ENCODE measurements at regions not wholly inside any gene's neighbourhood (a gene's known extent, or its start where the extent isn't known, plus 50 kb on each side); places are given as distances from the start of the nearest gene placed in this dataset.

DNA sequence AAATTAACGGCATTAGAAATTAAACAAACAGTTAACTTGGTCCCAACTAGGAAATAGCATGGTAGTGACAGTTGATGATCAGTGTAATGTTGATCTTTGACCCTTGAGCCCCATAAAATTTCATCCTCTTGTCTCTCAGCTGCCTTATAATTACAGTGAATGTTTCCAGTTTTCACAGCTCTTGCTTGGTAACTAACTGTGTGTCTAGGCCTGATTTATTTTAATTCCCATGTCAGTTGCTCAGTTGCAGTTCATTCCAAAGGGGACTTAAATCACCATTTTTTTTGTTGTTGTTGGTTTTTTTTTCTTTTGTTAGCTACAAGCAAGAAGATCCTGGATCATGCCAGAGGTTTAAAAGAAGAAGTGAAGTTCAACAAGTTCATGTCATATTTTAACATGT, 1883.7 kb upstream of the FLRT2 start:
- Histone ChIP-seq H3K27ac (ENCODE audit: low read depth in 2 of 2, low read length in 2 of 2) (no peak overlapping the region), H3K4me3 (ENCODE audit: low read length in 3 of 3) (no peak overlapping the region), H3K4me1 (ENCODE audit: control insufficient read depth in 2 of 3, insufficient read depth in 2 of 3, low read depth in 1 of 3, low read length in 3 of 3) (no peaks in the 10 kb centered on the region), H3K27me3 (ENCODE audit: control insufficient read depth, insufficient read depth, low read length) (no peaks in the 10 kb centered on the region), H3K9ac (ENCODE audit: low read length in 3 of 3) (no peak overlapping the region), H3K36me3 (ENCODE audit: control insufficient read depth in 2 of 3, insufficient read depth in 3 of 3, low read length in 3 of 3) (no peaks in the 10 kb centered on the region), H3K9me3 (ENCODE audit: control insufficient read depth in 2 of 3, insufficient read depth in 1 of 3, low read length in 3 of 3) (no peaks in the 10 kb centered on the region)
- intact Hi-C loops (cut with DNase I), result no loop called here
- no peak for FAIRE-seq
- TF ChIP-seq, protein P1, sequence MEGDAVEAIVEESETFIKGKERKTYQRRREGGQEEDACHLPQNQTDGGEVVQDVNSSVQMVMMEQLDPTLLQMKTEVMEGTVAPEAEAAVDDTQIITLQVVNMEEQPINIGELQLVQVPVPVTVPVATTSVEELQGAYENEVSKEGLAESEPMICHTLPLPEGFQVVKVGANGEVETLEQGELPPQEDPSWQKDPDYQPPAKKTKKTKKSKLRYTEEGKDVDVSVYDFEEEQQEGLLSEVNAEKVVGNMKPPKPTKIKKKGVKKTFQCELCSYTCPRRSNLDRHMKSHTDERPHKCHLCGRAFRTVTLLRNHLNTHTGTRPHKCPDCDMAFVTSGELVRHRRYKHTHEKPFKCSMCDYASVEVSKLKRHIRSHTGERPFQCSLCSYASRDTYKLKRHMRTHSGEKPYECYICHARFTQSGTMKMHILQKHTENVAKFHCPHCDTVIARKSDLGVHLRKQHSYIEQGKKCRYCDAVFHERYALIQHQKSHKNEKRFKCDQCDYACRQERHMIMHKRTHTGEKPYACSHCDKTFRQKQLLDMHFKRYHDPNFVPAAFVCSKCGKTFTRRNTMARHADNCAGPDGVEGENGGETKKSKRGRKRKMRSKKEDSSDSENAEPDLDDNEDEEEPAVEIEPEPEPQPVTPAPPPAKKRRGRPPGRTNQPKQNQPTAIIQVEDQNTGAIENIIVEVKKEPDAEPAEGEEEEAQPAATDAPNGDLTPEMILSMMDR (IDR thresholded peaks at IDR 0.05; ENCODE audit: borderline replicate concordance, extremely low read depth, insufficient read depth), result no peak
- DNase-seq, result peak in 2 of 5 donors; percentile 53 to 59

DNA sequence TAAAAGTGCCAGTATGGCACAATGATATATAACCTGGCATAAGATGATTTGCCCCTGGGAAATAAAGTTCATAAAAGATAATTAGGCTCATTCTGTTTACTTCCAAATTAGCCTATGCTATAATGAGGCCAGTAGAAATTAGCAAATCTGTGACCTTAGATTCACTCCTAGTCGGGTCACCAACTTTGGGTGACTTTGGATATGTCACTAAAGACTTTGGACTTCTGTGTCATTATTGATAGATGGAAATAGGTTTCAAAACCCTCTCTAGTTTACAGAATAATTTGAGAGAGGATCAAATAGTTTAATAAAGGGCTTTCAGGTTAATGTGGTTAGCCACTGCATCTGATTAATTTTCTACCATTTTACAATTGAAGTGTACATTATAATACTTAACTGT, 1869.3 kb upstream of the FLRT2 start:
- intact Hi-C loops (cut with DNase I), result no loop called here
- Histone ChIP-seq H3K9ac (ENCODE audit: low read length in 3 of 3) (no peak overlapping the region), H3K9me3 (ENCODE audit: control insufficient read depth in 2 of 3, insufficient read depth in 1 of 3, low read length in 3 of 3) (no peaks in the 10 kb centered on the region), H3K27me3 (ENCODE audit: control insufficient read depth, insufficient read depth, low read length) (no peaks in the 10 kb centered on the region), H3K4me1 (ENCODE audit: control insufficient read depth in 2 of 3, insufficient read depth in 2 of 3, low read depth in 1 of 3, low read length in 3 of 3) (no peaks in the 10 kb centered on the region), H3K27ac (ENCODE audit: low read depth in 2 of 2, low read length in 2 of 2) (no peak overlapping the region), H3K4me3 (ENCODE audit: low read length in 3 of 3) (no peak overlapping the region), H3K36me3 (ENCODE audit: control insufficient read depth in 2 of 3, insufficient read depth in 3 of 3, low read length in 3 of 3) (no peaks in the 10 kb centered on the region)
- TF ChIP-seq, protein P1 (IDR thresholded peaks at IDR 0.05; ENCODE audit: borderline replicate concordance, extremely low read depth, insufficient read depth), result no peak
- DNase-seq (no peak), FAIRE-seq (no peak)

DNA sequence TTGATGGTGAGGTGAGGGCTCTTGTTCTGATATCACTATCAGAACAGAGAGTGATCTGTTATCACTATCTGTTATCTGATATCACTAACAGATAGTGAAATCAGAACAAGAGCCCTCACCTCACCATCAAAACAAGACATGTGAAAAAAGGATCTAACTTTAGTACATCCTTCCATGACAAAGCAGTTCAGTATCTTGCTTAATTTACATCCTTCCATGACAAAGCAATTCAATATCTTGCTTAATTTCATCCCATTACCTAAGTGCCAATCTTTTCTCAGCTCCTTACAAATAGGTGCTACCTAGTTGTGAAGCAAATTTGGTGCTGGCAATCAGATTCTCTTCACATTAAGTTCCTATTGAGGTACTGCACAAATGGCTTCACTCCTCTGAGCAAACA, 1865.6 kb upstream of the FLRT2 start:
- Histone ChIP-seq H3K27ac (ENCODE audit: low read depth in 2 of 2, low read length in 2 of 2) (no peak overlapping the region), H3K4me1 (ENCODE audit: control insufficient read depth in 2 of 3, insufficient read depth in 2 of 3, low read depth in 1 of 3, low read length in 3 of 3) (no peaks in the 10 kb centered on the region), H3K9ac (ENCODE audit: low read length in 3 of 3) (no peak overlapping the region), H3K36me3 (ENCODE audit: control insufficient read depth in 2 of 3, insufficient read depth in 3 of 3, low read length in 3 of 3) (no peaks in the 10 kb centered on the region), H3K9me3 (ENCODE audit: control insufficient read depth in 2 of 3, insufficient read depth in 1 of 3, low read length in 3 of 3) (no peaks in the 10 kb centered on the region), H3K27me3 (ENCODE audit: control insufficient read depth, insufficient read depth, low read length) (no peaks in the 10 kb centered on the region), H3K4me3 (ENCODE audit: low read length in 3 of 3) (no peak overlapping the region)
- DNase-seq (no peak), FAIRE-seq (no peak)
- TF ChIP-seq, protein P1 (IDR thresholded peaks at IDR 0.05; ENCODE audit: borderline replicate concordance, extremely low read depth, insufficient read depth), result no peak
- intact Hi-C loops (cut with DNase I), result no loop called here

DNA sequence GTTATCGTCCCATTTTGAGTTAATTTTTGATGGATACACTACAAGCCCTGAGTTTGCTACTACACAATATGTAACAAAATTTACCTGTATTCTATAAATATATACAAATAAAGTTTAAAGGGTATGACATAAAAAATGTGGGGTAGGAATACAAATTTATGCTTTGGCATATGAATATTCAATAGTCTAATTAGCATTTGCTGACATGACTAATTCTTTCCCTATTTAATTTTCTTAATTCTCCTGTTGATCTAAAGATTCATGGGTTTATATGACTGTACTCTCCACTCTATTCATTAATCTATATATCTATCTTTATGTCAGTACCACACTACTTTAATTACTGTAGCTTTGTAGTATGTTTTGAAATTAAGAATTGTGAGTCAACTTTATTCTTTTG, 1840.7 kb upstream of the FLRT2 start:
- Histone ChIP-seq H3K4me3 (ENCODE audit: low read length in 3 of 3) (no peak overlapping the region), H3K36me3 (ENCODE audit: control insufficient read depth in 2 of 3, insufficient read depth in 3 of 3, low read length in 3 of 3) (no peaks in the 10 kb centered on the region), H3K27me3 (ENCODE audit: control insufficient read depth, insufficient read depth, low read length) (no peaks in the 10 kb centered on the region), H3K27ac (ENCODE audit: low read depth in 2 of 2, low read length in 2 of 2) (no peak overlapping the region), H3K9me3 (ENCODE audit: control insufficient read depth in 2 of 3, insufficient read depth in 1 of 3, low read length in 3 of 3) (peaks cover 0 to 5% (median 0%) of the 10 kb centered on the region in 3 donors), H3K4me1 (ENCODE audit: control insufficient read depth in 2 of 3, insufficient read depth in 2 of 3, low read depth in 1 of 3, low read length in 3 of 3) (no peaks in the 10 kb centered on the region), H3K9ac (ENCODE audit: low read length in 3 of 3) (no peak overlapping the region)
- TF ChIP-seq, protein P1 (IDR thresholded peaks at IDR 0.05; ENCODE audit: borderline replicate concordance, extremely low read depth, insufficient read depth), result no peak
- no peak for FAIRE-seq
- intact Hi-C loops (cut with DNase I), result no loop called here
- DNase-seq, result no peak

Data from kidney (tissue), 13 donors.